HG03196 (cell line): ENCODE measurements at regions not wholly inside any gene's neighbourhood (a gene's known extent, or its start where the extent isn't known, plus 50 kb on each side); places are given as distances from the start of the nearest gene placed in this dataset.
"Not testable (repeated sequence)": the region's sequence is repeated elsewhere in the genome, so short reads cannot be mapped to it uniquely, and the experiment has no call there.

Source experiments
- ATAC-seq: cut with Tn5 transposase; IDR thresholded peaks from one replicate; pipeline ENCODE4 v1.9.1; 2021; ENCODE audit not compliant: unreplicated experiment

DNA sequence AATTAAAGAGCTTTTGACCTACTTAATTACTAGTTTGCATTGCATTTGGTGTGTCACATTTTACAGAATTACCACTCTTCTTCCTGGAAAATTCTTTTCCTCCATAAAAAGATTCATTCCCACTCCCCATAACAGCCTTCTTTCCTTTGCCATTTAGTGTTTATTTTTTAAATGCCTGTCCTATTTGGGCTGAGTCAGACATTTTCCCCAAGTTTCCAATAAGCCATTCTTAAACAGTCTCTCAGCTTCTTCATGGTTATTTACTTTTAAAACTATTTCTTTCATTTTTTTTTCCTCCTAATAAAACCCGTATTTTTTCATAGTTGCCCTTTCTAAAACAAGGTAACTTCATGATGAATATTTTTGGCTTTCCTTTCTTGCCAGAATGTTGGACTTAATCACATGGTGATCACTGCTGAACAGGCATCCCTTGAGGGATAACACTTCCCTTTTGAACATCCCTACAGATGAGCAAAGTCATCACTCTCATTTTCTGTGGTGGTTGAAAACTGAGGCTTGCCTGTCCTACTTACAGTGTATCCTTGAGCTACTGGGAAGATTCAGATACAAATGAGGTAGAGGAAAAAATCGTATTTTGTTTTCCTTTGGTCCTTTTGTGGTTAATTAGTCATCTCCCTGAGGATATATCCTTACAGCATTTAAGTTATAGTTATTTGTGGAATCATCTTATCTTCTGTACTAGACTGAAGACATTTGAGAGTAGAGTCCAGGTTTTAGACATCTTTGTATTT, 520.5 kb upstream of the NR3C2 start:
- no peak for ATAC-seq

DNA sequence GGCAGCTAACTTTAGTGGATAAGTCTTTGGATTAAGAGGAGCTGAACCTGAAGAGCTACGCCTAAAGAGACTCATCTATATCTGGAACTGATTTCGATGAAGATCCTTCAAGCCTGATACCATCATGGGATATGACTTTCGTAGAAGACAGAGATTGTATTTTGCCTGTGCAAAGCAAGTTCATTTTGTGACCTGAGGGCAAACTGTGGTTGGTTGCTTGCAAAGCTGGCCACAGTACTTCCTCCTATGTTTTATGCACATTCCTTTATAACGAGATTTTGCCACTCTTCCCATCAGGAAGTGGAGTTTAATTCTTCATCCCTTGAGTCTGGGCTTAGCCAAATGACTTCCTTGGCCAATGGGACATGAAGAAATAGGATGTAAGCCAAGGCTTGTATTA, 519.3 kb upstream of the NR3C2 start:
- ATAC-seq, result no peak

- no peak for ATAC-seq
Measured at GRCh38 chr4:148958317-148958716, 516.1 kb upstream of the NR3C2 start.

DNA sequence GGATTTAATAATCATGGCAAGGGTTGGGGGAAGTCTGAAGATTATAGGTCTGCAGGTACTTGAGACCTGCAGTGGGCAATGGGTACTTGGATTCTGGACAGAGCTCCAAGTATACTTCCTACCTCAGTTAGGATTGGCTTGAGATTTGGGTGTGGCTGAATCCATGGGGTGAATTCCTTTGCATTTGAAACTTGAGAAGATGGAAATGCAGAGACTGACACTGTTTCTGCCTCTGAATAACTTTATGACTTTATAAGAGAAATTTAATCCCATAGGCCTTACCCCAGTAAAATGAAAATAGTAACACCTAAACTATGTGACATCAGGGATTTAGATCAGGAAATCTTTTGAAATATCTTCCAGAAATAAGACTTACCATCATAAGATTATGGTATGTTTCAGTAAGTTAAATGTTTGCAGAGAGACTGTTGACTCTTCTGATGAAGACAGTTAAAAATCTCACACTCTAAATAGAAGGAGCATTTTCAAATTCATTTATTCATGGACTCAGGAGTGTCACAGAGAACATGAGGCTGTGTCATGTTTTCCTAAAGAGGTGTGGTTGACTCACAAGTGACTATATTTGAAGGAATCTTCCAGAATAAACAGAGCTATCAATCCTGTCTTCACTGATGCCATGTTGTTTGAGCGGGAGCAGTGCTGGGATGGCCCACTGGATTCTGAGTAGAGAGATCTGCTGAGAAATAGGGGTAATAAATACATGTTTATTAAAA, 513.5 kb upstream of the NR3C2 start:
- no peak for ATAC-seq

DNA sequence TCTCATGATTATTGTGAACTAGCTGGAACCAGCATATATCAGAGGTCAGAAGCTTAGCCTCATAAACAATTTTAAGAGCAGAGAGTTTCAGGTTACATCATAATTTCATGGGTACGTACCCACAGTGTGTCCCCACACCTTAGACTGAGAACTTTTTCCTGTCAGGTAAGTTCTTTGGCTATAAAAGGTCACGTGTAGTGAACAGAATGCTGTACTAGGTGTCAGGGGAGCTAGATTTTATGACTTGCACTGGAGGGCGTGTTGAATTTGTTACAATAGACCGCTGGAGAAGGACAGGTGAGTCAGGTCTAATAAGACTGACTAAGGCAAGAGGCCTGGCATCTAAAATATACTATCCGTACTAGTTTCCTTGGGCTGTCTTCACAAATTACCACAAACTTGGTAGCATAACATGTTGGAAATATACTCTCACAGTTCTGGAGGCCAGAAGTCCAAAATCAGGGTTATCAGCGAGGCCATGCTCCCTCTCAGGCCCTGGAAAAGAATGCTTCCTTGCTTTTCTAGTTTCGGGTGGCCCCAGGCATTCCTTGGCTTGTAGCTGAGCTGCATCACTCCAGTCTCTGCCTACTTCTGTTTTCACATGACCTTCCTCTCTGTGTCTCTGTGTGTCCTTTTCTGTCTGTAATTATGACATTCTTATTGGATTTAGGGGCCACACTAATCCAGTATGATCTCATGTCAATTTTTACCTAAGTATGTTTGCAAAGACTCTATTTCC, 512.0 kb upstream of the NR3C2 start:
- ATAC-seq, result no peak

DNA sequence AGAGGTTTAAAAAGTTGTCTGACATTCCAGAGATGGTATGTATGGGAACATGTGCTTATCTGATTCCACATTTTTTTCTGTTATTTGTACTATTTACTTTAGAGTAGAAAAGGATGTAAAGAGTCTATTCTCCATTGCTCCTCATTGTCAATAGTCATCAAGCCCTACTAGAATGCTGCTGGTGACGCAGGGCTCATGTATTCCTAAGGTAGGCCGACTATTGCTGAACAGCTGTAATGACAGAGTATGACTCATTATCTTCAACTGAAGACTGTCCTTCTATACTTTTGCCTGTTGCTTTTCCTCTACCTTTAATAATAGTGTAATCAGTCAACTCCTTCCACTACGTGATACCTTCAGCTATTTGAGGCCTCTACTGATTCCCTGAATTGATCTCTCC, 509.1 kb upstream of the NR3C2 start:
- ATAC-seq, result no peak

DNA sequence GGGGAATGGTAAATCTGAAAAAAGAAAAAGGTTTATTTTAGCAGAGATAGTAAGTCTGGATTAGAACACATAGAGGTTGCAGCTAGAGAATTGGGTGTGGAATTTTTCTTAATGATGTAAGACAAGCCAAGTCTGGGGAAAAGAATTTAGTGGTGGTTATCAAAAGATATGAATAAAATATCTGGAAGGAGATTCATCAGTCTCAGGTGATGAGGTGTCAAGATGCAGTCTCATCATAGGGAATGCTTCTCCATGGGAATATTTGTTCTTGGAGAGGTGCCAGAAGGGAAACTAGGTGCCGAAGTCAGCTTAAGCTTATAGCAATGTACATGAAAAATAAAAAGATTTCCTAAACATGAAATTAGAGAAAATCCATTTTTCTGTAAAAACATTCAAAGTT, 504.1 kb upstream of the NR3C2 start:
- ATAC-seq, result no peak

DNA sequence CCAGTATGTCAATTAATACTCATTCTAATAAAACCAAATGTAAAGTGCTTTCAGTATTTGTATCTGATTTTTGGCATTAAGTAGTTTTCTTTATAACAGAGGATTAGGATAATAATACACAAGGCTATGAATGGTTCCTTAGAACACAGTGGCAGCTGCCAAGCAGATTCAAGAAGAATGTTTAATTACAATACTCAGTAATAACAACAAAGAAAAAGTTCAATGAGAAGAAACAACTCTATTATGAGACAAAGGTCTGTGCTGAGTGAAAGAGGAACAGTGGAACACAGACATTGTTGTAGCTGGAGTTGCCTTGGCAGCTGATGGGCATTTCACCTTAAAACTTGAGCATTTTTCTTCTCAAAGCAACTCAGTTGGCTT, 502.6 kb upstream of the NR3C2 start:
- ATAC-seq, result no peak

DNA sequence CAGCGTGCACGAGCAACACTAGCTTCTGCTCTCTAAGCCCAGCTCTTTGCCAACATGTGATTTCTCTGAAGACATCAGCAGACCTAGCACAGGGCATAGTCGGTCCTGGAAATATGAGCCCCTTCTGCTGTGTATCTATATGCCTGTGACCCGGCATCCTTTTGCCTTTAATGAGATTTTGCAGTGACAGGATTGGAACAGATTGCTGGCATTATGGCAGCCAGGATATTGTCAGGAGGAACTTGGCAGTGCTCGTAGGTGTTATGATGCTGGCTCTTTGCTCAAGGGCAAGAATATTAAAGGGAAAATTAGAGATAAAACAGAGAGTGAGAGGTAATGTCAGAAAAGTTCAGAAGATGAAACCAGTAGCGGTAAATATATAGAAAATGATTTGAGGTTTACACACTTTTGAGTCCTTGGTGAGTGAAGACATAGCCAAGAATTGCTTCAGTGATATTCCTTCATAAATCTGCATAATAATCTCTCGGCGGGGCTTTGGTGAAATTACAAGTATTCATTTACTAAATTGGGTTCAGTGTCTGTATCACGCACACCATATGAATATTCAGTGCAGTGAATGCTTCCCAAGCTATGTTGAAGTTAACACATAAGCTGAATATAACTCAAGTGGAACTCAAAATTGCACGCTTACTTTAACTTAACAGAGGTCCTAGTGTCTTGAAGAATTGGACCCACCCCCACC, 502.1 kb upstream of the NR3C2 start:
- no peak for ATAC-seq

- ATAC-seq, result no peak
Measured at GRCh38 chr4:148934926-148935578, 492.8 kb upstream of the NR3C2 start.

DNA sequence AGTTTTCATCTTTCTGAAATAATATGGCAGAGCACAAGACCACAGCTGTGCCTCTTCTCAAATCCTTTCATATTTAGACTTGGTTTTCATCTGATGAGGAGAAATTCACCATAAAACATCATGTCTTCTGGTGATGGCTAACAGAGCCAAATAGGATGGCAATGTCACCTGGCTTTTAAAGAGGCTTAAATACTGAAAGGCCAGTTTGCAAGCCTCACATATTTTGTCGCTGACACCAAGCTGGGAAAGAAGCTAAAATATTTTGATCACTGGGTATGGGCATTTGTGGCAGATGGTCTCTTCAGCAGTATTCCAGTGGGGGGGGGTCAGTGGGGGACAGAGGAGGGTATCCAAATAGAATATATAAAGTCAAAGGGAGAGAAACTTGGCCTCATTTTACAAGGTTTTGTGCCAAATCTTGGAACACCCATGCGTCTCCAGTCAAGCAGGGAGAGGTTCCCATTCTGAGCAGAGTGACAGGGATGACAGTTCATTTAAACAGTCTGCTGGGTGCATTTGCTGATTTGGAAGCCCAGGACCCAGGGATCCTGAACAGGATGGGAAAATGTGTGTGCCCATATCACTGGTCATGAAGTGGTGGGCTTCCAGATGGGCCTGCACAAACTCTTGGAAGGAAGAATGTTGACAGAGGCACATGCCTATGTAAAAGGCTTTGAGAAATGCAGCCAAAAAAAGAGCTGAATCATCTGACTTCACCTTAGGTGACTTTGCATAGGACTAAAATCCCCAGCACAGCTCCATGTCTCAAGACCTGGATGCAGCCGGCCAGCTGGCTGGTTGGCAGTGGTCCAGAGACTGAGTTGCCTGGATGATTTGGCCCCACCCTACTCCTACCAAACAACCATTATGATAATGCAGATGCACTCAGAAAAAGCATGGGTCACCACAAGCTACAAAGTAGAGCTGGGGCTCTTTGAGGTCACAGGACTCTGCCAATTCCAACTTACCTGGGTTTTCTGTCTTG, 484.4 kb upstream of the NR3C2 start:
- ATAC-seq, result no peak

GRCh38 chr4:148923881-148924280, 481.7 kb upstream of the NR3C2 start:
- no peak for ATAC-seq

DNA sequence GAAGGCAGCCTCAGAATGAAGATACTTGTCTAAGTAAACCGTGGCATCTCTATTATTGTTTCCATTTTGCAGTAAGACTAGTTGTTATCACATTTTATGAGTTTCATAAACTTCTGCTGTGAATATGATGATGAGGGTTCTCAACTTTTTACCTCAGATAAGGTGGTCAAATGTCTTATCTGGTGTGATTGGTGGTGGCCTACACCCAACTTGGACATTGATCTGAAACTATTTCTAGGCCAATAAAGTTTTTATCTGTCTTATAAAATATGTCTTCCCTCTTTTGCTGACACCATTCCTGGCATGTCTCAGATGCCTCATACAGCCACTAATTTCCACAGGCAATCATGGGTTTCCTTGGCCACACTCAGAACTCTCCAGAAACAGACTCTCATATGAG, 480.3 kb upstream of the NR3C2 start:
- ATAC-seq, result no peak

DNA sequence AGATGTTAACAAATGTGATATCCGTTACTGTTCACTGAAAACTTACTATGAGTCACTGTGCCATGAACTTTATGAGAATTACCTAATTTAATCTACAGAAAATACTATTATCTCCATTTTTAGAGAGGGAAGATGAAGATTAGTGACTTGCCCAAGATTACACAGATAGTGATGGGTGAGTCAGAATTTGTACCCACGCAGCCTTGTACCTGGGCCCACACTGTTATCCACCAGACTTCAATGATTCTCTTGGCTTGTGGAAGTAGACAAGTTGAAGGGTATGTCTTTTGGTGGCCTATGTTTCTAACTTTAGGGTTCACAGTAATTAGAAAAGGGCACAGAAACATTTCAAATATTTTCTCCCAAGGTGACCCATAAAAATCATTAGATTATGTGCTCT, 472.5 kb upstream of the NR3C2 start:
- no peak for ATAC-seq

DNA sequence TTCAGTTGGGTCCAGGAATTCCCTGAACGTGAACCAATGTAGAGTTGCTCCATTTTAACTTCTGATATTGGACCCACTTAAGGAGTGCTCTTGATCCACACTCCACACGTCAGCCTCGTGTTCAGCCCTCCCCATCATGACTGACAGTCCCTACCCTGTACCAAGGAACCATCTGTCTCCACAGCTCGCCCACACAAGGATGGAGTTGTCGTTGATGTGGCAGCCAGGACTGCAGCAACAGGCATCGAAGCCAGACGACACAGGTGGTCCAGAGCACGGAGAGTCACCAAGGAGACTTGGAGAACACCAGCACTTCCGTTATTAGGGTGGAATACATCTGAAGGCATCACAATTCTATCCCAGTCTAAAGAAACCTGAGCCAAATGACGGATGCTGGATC, 472.1 kb upstream of the NR3C2 start:
- ATAC-seq, result no peak

DNA sequence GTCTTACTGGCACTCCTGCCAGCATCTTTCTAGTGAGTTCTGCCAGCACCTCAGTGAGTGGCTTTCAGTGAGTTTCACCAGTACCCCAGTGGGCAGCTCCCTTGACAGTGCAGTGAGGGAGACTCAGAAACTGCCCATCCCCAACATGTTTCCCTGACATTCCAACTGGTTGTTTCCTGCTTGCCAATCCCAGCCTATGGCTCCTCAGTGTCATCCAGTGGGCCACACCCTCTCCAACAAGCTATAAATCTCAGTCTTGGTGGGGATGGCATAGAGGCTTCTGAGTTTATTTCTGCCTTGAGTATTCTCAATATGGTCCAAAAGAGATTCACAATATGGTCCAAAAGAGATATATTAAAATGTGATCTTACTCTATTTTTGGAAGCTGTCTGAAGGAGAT, 461.2 kb upstream of the NR3C2 start:
- ATAC-seq, result no peak

DNA sequence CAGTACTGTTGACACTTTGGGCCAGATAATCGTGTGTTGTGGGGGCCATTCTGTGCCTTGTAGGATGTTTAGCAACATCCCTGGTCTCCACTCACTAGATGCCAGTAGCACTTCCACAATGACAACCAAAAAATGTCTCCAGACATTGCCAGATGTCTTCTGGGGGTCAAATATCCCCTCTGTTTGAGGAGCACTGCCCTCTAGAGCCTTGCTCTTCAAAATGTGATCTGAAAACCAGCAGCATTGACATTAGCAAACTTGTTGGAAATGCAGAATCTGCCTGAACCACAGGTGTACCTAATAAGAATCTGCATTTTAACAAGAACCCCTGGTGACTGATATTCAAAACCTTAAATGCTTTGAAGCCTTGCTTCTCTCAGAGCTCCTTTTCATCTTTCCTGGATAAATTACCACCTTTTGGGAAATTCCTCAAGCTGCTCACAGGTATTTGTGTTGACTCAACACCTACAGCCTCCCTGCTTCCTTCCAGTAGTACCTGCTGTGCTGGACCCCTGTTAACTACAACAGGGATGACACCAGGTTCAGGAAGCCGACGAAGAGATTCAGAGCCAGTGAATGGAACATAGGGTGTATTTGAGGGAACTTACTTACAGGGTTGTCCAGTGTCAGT, 459.0 kb upstream of the NR3C2 start:
- ATAC-seq, result no peak

- ATAC-seq, result not testable (repeated sequence)
Measured at GRCh38 chr4:148898139-148898538, 455.9 kb upstream of the NR3C2 start.

DNA sequence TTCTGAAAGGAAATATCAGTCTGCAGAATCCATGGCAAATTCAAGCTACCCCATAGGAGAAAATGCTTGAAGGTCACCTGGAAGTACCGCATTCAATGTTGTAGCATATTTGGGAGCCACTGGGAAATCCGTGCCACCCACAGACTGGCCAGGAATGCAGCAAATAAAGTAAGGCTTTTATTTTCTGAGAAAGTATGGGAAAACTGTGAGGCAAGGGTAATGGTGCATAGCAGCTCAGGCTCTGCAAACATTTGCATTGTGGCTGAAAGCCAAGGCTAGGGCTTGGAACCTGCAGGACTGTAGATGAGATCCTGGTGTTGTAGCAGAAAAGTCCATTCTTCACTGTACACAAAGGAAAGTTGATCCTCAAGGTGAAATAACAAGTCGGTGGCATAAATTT, 450.9 kb upstream of the NR3C2 start:
- no peak for ATAC-seq
